IMR-90 (cell line): ENCODE measurements at regions not wholly inside any gene's neighbourhood (a gene's known extent, or its start where the extent isn't known, plus 50 kb on each side); places are given as distances from the start of the nearest gene placed in this dataset.

Source experiments
- POLR2A ChIP-seq: IDR thresholded peaks from 2 replicates; pipeline ENCODE4 v1.6.1; 2012; ENCODE audit warnings: mild to moderate bottlenecking, low read depth, low read length
- RFX5 ChIP-seq: IDR thresholded peaks from 2 replicates; pipeline ENCODE4 v1.8.0; 2012; ENCODE audit warnings: low read depth, mild to moderate bottlenecking, low read length, moderate library complexity
- TF ChIP-seq, protein P1 (sequence below): conservative IDR thresholded peaks from 2 replicates; pipeline ENCODE4 v1.5.1; 2012; ENCODE audit warnings: mild to moderate bottlenecking, low read depth, low read length, improper control_type of control experiment

DNA sequence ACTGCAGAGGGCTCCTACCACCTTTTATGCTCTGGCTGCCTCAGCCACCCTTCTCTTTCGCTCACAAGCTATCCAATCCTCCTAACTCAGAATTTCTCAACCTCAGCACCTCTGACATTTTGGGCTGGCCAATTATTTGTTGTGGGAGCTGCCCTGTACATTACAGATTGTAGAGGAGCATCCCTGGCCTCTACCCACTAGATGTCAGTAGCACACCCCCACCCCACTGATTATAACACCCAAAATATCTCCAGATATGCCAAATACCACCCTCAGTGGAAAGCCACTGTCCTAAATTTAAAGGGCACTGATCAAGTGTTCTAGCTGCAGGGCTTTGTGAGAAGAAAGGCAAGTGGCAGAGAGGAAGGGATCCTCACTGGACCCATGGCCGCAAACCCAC is 443.1 kb downstream of the SOX6 start:
- TF ChIP-seq RFX5 (no peak), POLR2A (no peak)
- TF ChIP-seq, protein P1, sequence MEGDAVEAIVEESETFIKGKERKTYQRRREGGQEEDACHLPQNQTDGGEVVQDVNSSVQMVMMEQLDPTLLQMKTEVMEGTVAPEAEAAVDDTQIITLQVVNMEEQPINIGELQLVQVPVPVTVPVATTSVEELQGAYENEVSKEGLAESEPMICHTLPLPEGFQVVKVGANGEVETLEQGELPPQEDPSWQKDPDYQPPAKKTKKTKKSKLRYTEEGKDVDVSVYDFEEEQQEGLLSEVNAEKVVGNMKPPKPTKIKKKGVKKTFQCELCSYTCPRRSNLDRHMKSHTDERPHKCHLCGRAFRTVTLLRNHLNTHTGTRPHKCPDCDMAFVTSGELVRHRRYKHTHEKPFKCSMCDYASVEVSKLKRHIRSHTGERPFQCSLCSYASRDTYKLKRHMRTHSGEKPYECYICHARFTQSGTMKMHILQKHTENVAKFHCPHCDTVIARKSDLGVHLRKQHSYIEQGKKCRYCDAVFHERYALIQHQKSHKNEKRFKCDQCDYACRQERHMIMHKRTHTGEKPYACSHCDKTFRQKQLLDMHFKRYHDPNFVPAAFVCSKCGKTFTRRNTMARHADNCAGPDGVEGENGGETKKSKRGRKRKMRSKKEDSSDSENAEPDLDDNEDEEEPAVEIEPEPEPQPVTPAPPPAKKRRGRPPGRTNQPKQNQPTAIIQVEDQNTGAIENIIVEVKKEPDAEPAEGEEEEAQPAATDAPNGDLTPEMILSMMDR, result peak; percentile 26
